Hematopoietic multipotent progenitor cell treated with erythropoietin and hydrocortisone succinate and interleukin-3 and kit ligand, for 4 days (in vitro differentiated cells): ENCODE measurements at regions not wholly inside any gene's neighbourhood (a gene's known extent, or its start where the extent isn't known, plus 50 kb on each side); places are given as distances from the start of the nearest gene placed in this dataset.

Source experiments
- DNase-seq: peaks from one replicate; pipeline ENCODE4 v3.0.0-alpha.2; 2015

DNA sequence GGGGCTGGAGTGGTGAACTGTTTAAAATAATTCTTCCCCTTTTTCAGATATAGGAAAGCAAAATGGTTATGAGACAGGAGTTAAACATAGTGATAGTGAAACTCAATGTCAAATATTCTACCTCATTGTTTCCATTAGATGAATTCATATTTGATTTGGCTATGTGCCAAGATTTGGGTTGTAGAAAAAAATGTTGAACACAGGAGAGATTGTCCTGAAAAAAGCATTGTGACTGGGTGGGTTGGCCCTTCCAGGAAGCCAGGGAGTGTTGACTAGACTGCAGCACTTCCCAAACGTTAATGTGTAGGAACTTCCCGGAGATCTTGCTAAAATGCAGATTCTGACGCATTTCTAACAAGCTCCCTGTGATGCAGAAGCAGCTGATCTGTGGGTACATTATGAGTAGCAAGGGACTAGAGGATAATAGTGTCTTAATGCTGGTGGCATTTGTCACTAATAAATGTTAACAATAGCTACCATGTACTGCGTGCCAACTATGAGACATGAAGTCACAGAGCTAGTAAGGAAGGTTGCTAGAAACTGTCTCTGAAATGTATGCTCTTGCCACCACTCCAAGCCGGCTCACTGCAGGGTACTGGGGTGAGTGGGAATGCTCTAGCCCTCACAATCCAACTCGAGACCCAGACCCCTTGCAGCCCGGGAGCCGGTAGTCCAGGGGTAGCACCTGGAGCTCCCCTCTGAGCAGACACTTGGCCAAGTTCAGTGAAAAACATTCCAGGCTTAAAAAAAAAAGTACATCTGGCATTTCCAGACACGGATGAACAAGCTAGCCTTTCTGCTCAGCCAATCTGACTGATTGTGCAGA is 120.6 kb downstream of the CD47 start:
- no peak for DNase-seq

DNA sequence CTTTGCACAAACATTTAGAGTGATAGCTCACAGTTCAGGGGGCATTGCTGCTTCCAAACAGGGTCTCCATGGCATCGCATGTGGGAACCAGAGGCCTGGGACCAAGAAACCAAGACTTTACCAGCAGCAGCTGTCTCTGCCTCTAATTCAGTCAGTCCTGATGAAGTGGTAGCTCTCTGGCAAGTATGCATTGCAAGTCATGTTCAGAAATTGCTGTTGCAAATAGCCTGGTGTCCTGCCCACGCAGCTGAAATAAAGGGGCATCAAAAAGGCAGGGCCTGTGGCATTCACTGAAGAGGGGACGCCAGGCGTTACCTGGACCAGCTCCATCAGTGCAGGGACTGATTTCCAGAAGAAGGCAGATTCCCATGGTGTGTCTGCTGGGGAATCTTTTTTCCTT is 121.3 kb downstream of the CD47 start:
- no peak for DNase-seq

DNA sequence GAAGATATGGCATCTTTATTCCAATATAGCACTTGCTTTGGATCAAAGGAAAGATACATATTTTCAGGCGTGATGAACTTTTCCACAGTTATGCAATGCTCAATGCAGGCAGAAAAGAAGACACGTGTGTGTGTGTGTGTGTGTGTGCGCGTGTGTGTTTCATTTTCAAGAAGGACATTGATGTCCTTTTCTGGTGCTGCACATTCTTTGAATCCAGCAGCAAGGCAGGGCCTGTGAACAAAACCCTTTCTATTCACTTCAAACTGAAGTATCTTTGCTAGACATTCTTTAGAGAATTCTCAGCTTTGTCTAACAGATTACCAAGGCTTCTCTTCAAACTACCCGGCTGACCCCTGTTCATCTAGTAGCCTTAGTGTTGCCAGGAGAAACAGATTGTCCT is 124.6 kb downstream of the CD47 start:
- DNase-seq: no peak

DNA sequence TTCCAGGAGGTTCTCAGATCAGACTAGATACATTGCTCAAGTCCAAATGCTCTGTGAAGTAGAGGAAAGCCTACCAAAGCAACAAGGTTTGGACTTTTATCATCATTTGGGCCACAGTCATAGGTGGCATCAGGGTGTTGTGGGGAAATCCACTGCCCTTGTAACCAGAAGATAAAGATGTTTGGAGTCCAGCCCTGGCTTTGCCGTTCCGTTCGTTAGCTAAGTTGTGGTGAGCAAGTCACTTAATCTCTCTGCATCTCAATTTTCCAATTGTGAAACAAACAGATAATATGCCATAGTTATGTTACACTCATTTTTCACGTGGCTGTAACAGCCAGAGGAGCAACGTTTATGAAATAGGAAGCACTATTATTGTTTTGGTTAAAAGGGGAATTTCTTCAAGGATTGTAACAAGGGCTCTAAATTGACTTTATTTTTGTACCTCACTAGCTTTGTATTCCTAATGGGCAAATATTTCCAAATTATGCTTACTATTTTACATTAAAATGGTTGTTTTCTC is 125.6 kb downstream of the CD47 start:
- peak; percentile 90 for DNase-seq

DNA sequence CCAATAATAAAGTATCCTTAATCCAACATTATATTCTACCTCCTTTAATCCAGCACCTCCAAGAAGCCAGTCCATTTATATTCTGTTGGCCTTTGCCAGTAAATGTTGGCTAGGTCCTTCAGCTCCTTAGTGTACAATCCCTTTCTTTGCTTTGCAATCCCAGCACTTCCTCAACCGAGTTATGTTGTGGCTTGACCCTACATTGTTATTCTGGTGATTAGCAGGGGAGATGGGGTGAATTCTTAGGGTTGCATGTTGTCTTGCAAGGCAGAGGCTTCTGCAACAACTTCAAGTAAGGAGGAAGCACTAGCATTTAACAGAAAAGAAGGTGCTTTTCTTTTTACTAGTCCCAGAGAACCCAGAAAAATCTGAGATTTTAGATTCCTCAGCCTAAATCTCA is 127.2 kb downstream of the CD47 start:
- DNase-seq: no peak

DNA sequence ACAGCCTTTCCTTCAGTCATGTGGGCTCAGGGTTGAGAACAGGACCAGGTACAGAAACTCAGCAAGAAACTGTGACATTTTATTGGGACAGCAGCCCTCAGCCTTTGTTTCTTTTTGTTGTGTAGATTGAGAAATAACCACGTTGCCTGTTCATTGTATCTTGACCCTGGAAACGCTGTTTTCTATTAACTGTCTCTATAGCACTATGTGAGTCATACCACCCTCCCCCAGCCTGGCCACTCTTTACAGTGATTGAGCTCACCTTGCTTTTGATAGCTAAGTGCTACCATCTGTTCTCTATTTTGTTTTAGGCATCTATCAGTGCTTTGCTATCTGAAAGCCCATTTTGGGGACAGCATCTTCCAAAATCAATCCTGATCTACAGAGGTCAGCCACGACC is 127.9 kb downstream of the CD47 start:
- DNase-seq: no peak

DNA sequence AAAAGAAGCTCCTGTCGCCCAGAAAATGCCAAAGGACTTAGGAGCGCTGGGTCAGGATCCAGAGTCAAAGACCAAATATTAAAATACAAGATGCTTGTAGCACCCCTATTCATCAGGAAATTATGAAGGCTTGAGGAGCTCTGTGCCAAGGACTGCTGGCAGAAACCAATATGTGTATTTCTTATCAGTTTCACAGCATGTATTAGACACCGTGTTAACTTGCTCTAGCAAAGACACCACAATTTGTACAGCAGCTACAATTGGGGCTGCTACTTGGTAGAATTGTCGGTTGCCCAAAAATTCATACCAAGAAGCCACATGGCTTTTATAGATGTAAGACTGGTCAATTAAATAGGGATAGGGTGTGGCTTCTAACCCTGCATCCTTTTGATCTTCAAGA is 128.8 kb downstream of the CD47 start:
- DNase-seq: peak; percentile 64

DNA sequence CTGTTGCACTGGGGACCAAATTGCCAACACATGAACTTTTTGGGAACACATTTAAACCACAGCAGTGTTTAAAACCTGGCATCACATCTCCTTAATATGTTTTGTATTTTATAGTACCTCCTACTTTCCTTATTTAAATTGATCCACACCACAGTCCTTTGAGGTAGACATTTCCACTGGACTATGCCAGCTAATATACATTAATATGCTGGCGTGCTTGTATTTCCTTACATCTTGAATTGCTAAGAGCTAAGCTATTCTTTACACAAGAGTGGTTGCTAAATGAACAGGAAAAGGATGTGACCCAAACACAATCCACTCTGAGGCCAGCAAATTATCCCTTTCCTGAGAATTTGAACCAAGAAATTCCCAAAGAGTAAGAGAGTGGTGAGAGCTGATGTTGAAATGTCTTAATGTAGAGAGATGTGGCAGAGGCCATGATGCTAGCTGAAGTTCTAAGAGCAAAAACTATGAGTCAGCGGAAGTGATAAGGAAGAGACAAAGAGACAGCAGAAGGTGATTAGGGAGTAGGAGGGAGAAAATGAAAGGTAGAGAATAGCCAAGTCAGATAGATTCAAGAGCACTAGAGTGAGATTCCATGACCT is 131.2 kb downstream of the CD47 start:
- DNase-seq: peak; percentile 49

DNA sequence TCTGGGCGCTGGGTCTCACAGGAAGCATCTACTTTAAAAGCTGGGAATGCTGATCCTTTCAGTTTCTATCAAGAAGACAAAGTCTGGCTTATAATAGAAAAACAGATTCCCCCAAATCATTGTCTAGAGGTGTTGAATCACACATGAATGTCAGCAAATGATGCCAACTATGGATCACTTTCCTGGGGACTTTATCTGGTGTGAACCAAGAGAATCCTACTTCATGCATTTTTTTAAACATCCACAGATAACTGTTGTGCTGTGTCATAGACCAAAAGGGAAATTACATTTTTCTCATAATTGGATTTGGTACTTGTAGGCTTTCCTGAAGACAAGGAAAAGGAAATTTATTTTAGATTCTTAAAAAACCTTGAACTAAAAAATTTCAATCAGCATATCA is 132.7 kb downstream of the CD47 start:
- DNase-seq: no peak

DNA sequence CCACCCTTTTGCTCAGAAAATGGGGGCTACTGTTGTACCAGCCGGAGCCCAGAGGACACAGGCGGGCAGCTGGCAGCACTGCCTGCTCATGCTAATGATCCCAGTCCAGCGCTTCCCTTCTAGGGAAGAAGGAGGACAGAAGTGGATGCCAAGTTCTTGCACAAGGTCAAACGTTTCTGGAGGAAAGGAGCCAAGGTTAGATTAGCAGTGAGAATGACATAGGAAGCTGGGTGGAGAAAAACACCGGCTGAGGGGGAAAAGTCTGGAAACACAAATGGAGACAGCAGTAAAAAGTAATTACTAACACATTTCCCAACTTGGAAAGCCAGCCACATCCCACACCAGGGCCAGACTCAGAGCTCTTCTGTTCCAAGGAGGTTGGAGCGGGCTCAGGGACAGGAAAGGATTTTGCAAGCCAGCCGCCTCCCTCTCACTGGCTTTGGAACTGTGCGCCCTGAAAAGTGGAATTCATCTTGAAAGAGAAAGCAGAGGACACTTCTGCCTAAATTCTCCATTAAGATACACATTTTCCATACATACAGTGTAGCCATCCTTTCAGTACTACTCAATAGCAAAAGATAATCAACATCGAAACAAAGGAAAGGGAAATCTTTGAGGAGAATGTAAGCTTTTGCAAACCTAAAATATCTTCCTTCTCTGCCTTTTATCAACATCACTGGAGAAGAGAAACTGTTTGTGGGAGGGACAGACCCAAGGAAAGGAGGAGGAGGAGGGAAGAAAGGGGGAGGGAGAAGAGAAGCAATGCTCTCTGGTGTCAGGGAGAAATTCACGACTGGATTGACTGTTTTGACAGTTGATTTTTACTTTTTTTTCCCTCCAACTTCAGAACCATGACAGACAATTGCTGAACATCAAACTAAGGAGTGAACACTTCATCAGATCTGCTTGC is 133.6 kb downstream of the CD47 start:
- DNase-seq: no peak

DNA sequence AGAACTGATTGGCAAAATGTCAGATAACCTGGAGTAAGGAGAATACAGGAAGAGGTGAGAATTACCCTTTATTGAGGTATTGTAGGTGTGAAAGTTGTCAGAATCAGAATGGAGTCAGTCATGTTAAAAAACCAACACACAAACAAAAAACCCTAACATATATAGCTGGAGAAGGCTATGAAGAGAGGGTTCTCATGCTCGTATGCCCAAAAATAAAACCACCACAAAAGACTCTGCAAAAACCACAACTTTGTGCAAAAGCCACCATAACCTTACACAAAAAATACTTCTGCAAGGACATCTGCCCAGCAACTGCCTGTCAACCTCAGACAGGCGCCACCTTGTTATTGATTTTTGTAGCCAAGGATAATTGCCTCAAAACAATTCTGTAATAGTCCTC is 136.0 kb downstream of the CD47 start:
- DNase-seq: peak; percentile 46

DNA sequence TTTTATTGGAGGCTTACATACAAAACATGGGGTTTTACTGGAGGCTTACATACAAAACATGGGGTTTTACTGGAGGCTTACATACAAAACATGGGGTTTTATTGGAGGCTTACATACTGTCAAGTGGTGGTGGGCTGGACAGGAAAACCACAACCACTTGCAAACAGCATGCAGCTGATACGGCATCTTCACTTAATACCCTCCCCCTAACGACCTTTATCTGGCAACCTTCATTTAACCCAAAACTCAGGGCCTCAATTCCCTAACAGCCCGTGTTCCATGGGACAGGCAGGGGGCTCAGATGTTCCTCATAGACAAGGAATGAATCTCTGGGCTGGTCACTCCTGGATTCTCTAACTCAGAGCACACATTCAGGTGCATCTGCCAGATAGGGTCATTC is 137.1 kb downstream of the CD47 start:
- DNase-seq: peak; percentile 89

DNA sequence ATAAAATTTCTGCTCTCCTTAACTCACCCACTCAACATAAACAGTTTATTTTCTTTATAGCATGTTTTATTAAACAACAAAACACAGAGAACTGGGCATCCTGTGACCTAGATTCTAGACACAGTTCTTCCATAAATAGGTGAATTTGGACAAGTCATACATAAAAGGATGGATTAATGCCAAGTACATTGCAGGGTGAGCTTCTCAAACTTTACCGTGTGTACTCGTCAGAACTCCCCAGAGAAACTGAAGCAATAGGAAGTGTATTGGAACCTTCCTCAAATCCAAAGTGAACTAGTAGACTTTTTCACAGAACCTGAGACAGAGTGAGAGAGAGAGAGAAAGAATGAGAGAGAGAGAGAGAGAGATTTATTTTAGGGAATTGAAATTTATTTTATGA is 139.7 kb downstream of the CD47 start:
- DNase-seq: no peak

DNA sequence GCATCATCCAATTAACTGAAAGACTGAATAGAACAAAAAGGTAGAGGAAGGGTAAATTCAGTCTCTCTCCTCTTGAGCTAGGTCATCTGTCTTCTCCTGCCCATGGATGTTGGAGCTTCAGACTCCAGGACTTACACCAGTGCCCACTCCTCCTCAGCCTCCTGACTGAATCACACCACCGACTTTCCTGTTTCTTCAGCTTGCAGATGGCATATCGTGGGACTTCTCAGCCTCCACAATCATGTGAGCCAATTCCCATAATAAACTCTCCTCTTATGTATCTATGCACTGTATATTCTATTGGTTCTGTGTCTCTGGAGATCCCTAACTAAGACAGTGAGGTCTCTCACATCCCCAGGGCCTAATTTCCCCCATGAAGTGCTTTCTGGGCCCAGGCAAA is 140.4 kb downstream of the CD47 start:
- DNase-seq: no peak

DNA sequence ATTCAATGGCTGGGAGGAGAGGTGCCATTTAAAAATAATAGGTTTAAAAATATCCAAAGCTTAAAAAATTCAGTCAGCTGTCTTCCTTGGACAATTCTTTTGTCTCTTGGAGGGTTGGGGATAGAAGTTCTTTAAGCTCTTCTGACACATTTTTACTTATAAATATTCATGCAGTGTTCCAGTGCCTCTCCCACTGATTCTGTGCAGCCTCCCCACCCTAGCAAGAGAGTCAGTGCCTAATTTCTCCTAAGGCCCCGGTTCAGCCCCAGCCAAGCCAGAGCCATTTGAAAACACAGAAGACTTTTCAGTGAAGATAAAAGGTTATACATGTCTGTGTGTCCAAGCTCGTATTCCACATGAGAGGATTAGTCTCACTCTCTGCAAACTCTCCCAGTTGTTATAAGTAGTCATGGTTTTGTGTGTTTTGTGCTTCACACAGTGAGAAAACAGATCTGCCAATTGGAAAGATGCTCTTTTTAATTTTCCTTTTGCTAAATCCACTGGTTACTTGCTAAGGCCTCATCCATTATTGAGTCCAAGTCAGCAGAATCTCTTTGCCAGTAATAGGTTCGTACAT is 141.3 kb downstream of the CD47 start:
- no peak for DNase-seq

DNA sequence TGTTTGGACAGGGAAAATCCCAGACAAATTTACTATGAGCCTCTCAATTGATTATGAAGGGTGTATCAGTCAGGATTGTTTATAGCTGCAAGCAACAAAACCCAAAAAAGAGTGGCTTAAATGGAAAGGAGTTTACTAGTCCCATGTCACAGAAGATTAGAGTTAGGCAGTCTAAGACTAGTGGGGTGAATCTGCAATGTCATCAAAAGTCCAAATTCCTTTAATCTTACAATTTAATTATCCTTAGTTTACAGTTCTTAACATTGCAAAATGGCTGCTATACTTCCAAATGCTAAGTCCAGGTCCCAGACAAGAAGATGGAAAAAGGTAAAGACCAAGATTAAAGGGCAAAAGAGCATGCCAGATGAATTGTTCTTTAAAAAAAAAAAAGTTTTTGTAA is 143.6 kb downstream of the CD47 start:
- DNase-seq: no peak

DNA sequence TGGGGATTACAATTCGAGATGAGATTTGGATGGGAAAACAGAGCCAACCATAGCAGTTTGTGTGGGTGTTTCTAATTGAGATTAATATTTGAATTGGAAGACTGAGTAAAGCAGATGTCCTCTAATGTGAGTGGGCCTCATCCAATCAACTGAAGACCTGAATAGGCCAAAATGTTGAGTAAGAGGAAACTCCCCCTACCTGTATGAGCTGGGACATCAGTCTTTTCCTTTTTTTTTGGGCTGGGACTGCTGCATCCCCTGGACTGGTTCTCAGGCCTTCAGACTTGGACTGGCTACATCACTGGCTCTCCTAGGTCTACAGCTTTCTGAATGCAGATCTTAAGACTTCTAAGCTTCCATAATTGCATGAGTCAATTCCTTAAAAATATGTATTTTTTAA is 144.1 kb downstream of the CD47 start:
- no peak for DNase-seq

DNA sequence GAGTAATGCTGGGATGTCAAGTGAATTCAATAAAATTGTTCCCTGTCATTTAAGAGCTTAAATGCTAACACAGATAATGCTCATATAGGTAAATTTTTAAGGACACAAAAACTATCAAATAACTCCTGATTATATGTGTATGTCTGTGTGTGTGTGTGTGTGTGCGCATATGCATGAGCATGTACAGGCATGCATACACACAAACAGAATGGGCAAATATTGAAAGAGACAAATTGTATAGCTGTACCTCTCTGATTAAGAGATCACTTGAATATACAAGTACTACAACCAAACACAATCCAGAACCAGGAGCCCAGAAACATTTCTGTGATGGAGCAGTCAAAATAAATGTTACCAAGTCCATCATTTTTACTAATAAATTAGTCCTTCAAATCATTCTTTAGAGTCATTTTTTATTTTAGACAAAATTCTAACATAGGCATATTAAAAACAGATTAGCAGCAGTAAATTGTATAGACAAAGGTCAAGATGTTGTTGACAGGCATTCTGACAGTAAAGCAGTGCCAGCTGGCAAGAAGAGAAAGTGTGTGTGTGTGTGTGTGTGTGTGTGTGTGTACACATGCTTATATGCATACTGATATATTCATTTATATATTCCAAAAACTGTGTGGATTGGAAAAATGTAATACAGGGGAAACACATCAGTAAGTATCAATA is 145.3 kb downstream of the CD47 start:
- no peak for DNase-seq

DNA sequence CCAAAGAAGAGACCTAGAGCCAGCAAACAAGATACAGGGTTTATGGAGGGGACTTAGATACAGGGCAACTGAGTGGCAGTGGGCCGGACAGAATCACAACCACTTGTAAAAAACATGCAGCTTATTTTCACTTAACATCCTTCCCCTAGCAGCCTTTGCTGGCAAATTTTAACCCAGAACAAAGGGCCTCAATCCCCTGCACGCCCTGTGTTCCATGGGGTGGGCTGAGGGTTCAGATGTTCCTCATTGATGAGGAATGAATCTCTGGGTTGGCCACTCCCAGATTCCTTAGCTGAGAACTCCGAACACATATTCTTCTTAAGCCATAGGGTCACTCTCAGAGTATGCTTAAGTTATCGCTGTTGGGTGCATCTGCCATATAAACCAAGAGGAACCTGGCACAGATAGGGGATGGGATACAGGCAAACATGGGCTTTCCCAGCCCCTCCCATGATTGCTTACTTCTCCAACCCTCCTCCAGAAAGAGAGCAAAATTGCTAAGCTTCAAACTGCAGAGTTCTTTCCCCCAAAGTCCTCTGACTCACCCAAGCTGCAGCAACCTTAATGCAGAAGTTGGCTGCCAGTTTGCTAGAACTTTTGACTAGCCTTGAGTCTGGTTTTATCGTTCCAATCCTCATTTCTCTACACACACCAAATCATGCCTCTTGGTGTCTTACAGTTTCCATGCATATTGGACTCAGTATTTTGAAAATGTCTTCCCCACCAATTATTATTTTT is 146.9 kb downstream of the CD47 start:
- no peak for DNase-seq

DNA sequence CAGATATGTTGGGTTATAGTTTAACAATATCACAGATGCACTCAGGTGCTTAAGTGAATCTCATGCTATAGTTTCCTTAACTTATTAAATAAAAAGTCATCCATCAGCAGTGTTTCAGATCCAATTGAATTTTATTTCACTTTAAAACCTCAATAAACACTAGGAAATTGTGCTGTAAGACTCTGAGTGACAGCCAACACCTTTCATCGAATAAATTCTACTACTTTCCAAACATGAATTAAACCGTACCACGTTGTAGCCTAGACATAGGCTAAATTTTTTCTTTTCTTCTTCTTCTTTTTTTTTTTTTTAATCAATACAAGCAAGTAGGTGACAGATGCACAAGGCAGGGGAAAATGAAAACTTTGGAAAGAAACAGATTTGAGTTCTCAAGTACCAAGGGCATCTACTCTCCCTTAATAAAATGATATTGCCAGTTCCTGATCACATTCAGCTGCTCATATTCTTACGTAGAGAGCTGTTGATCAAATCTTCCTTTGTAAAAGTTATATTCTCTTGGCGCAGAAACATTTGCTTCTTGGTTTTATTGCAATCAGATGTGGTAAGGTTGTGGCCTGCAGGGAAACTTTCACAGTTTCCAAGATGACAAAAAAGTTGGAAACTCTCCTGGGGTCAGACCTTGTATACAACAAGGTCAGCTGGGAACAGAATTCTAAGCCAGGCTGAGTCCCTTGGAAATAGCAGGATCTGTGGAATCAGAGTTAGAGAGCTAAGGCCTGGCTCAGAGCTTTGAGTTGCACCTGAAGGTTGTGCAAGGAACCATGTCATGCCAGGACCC is 147.7 kb downstream of the CD47 start:
- DNase-seq: no peak

DNA sequence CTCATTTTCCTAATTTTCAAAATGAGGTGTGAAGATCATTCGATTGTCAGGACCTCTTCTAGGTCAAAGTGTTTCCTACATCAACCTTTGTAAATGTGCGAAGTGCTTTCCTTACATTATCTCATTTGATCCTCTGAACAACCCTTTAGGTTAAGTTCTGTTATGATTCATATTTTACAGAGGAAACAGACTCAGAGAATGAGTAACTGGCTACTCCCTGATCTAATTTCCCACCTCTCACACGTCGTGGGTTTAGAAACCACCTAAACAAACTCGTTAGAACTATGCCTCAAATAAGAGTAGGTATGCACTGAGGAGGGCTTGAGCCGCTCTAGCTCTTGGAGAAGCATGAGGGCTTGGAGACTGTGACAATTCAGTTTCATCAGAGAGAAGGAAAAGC is 148.6 kb downstream of the CD47 start:
- no peak for DNase-seq
